Mesenchymal stem cell (in vitro differentiated cells and primary cell): ENCODE measurements at regions not wholly inside any gene's neighbourhood (a gene's known extent, or its start where the extent isn't known, plus 50 kb on each side); places are given as distances from the start of the nearest gene placed in this dataset.

ENCODE experiments used
- DNase-seq: peaks from one replicate; pipeline ENCODE4 v3.0.0-alpha.2; 2013
- H2AFZ ChIP-seq: one replicate; pipeline ENCODE4 v1.6.1; 2013; ENCODE audit warnings: low read depth, mild to moderate bottlenecking, control low read depth, inconsistent platforms, low read length, moderate library complexity
- H2AK5ac ChIP-seq: 2 replicates; pipeline ENCODE4 v1.6.1; 2013; ENCODE audit warnings: low read length, moderate library complexity, mild to moderate bottlenecking, inconsistent platforms; ENCODE audit not compliant: severe bottlenecking
- H2BK120ac ChIP-seq: one replicate; pipeline ENCODE4 v1.6.1; 2013; ENCODE audit warnings: low read depth, mild to moderate bottlenecking, inconsistent platforms, low read length, moderate library complexity
- H2BK12ac ChIP-seq, 2 experiments: one replicate each; pipeline ENCODE4 v1.6.1; 2013; ENCODE audit warnings: inconsistent platforms in 2 of 2, low read length in 2 of 2, mild to moderate bottlenecking in 2 of 2, moderate library complexity in 2 of 2, control low read depth in 1 of 2
- H2BK15ac ChIP-seq: one replicate; pipeline ENCODE4 v1.6.1; 2013; ENCODE audit warnings: mild to moderate bottlenecking, low read depth, inconsistent platforms; ENCODE audit not compliant: poor library complexity, severe bottlenecking
- H2BK5ac ChIP-seq: 2 replicates; pipeline ENCODE4 v1.6.1; 2013; ENCODE audit warnings: low read depth, mild to moderate bottlenecking, low read length, control low read depth, inconsistent platforms; ENCODE audit not compliant: poor library complexity, severe bottlenecking
- H3K14ac ChIP-seq, 2 experiments: one replicate each; pipeline ENCODE4 v1.6.1; 2013; ENCODE audit warnings: inconsistent platforms in 2 of 2, low read length in 2 of 2, control low read depth in 1 of 2, mild to moderate bottlenecking in 1 of 2, moderate library complexity in 1 of 2
- H3K18ac ChIP-seq, 2 experiments: one replicate each; pipeline ENCODE4 v1.6.1; 2013; ENCODE audit warnings: inconsistent platforms in 2 of 2, low read length in 2 of 2, control low read depth in 1 of 2, low read depth in 1 of 2, mild to moderate bottlenecking in 1 of 2
- H3K23ac ChIP-seq, 2 experiments: one replicate each; pipeline ENCODE4 v1.6.1; 2013; ENCODE audit warnings: inconsistent platforms in 2 of 2, low read length in 2 of 2, mild to moderate bottlenecking in 2 of 2, moderate library complexity in 2 of 2, control low read depth in 1 of 2
- H3K27ac ChIP-seq: 2 replicates; pipeline ENCODE4 v1.5.1; 2013; ENCODE audit warnings: mild to moderate bottlenecking, moderate library complexity, low read length, control low read depth, inconsistent platforms; ENCODE audit not compliant: poor library complexity, severe bottlenecking
- H3K27me3 ChIP-seq, 2 experiments: 2 replicates each; pipeline versions ENCODE4 v1.6.1 to v1.7.0; 2013; ENCODE audit warnings: low read length in 2 of 2, mild to moderate bottlenecking in 2 of 2, moderate library complexity in 2 of 2, control low read depth in 1 of 2, inconsistent platforms in 1 of 2; ENCODE audit not compliant: control insufficient read depth in 1 of 2, insufficient read depth in 1 of 2
- H3K36me3 ChIP-seq, 2 experiments: 2 replicates each; pipeline versions ENCODE4 v1.6.1 to v1.7.0; 2013; ENCODE audit warnings: low read length in 2 of 2, control low read depth in 1 of 2, inconsistent platforms in 1 of 2, low read depth in 1 of 2, mild to moderate bottlenecking in 1 of 2; ENCODE audit not compliant: insufficient read depth in 2 of 2, control insufficient read depth in 1 of 2
- H3K4ac ChIP-seq, 2 experiments: one replicate each; pipeline ENCODE4 v1.6.1; 2013; ENCODE audit warnings: inconsistent platforms in 2 of 2, low read length in 2 of 2, mild to moderate bottlenecking in 2 of 2, moderate library complexity in 2 of 2, control low read depth in 1 of 2, low read depth in 1 of 2
- H3K4me1 ChIP-seq: 2 replicates; pipeline ENCODE4 v1.6.1; 2013; ENCODE audit warnings: low read depth, low read length, control low read depth; ENCODE audit not compliant: control insufficient read depth, insufficient read depth
- H3K4me2 ChIP-seq: 2 replicates; pipeline ENCODE4 v1.6.1; 2013; ENCODE audit warnings: low read length, mild to moderate bottlenecking, inconsistent platforms; ENCODE audit not compliant: poor library complexity, severe bottlenecking
- H3K4me3 ChIP-seq, 2 experiments: 2 replicates each; pipeline versions ENCODE4 v1.5.1 to v1.7.0; 2013; ENCODE audit warnings: low read length in 2 of 2, mild to moderate bottlenecking in 2 of 2, control low read depth in 1 of 2, low read depth in 1 of 2; ENCODE audit not compliant: insufficient read depth in 1 of 2
- H3K79me1 ChIP-seq: replicated peaks from 2 replicates; pipeline ENCODE4 v1.6.1; 2013; ENCODE audit warnings: mild to moderate bottlenecking, control low read depth, low read length, inconsistent platforms; ENCODE audit not compliant: poor library complexity, severe bottlenecking
- H3K9ac ChIP-seq: 2 replicates; pipeline ENCODE4 v1.7.0; 2013; ENCODE audit warnings: mild to moderate bottlenecking, low read length, moderate library complexity
- H3K9me3 ChIP-seq: 2 replicates; pipeline ENCODE4 v1.7.0; 2013; ENCODE audit warnings: mild to moderate bottlenecking, low read length; ENCODE audit not compliant: control insufficient read depth
- H4K8ac ChIP-seq: one replicate; pipeline ENCODE4 v1.6.1; 2013; ENCODE audit warnings: inconsistent platforms, mild to moderate bottlenecking, low read length, moderate library complexity
- H4K91ac ChIP-seq: one replicate; pipeline ENCODE4 v1.6.1; 2013; ENCODE audit warnings: mild to moderate bottlenecking, low read length, inconsistent platforms
- WGBS: methylation state at CpG from one replicate; pipeline ENCODE4 v1.1.7; 2013; ENCODE audit warnings: mixed read lengths; 5-methylcytosine and 5-hydroxymethylcytosine counted together

GRCh38 chr10:8790390-8790789, 735.9 kb downstream of the GATA3 start:
- no peak overlapping the region for H3K9ac ChIP-seq
- WGBS = no CpG with 5 or more reads among the region's 1 CpG
- no peak overlapping the region for H4K8ac ChIP-seq
- no peak overlapping the region for H2BK120ac ChIP-seq
- no peak overlapping the region for H3K23ac ChIP-seq
- no peak overlapping the region for H3K14ac ChIP-seq
- no peak overlapping the region for H2AFZ ChIP-seq
- H3K4ac ChIP-seq = no peak overlapping the region
- H3K4me1 ChIP-seq = no peaks in the 10 kb centered on the region
- DNase-seq = no peak
- no peaks in the 10 kb centered on the region for H3K79me1 ChIP-seq
- no peak overlapping the region for H3K4me3 ChIP-seq
- H2BK12ac ChIP-seq = no peak overlapping the region
- H2AK5ac ChIP-seq = no peak overlapping the region
- no peak overlapping the region for H3K18ac ChIP-seq
- H3K36me3 ChIP-seq = no peaks in the 10 kb centered on the region
- no peak overlapping the region for H3K4me2 ChIP-seq
- H3K27me3 ChIP-seq = no peaks in the 10 kb centered on the region
- no peak overlapping the region for H3K27ac ChIP-seq
- no peak overlapping the region for H4K91ac ChIP-seq
- no peak overlapping the region for H2BK5ac ChIP-seq
- H2BK15ac ChIP-seq = no peak overlapping the region
- peaks cover 26% of the 10 kb centered on the region for H3K9me3 ChIP-seq

- DNase-seq = no peak
- Histone ChIP-seq H3K79me1 (no peaks in the 10 kb centered on the region), H3K14ac (no peak overlapping the region), H4K8ac (no peak overlapping the region), H3K9ac (no peak overlapping the region), H3K4me1 (no peaks in the 10 kb centered on the region), H2BK5ac (no peak overlapping the region), H2BK120ac (no peak overlapping the region), H3K23ac (no peak overlapping the region), H2AK5ac (no peak overlapping the region), H4K91ac (no peak overlapping the region), H3K4me3 (no peak overlapping the region), H2BK12ac (no peak overlapping the region), H3K27ac (no peak overlapping the region), H3K36me3 (no peaks in the 10 kb centered on the region), H3K18ac (no peak overlapping the region), H3K27me3 (no peaks in the 10 kb centered on the region), H2BK15ac (no peak overlapping the region), H3K9me3 (peaks cover 10% of the 10 kb centered on the region), H3K4ac (no peak overlapping the region), H3K4me2 (no peak overlapping the region), H2AFZ (no peak overlapping the region)
- 70% methylated on average over 1 of the region's 2 CpGs for WGBS
Measured at GRCh38 chr10:8794860-8795259, 740.4 kb downstream of the GATA3 start.

- H2BK120ac ChIP-seq = no peak overlapping the region
- no peak overlapping the region for H2AFZ ChIP-seq
- no peak overlapping the region for H3K27ac ChIP-seq
- no peak overlapping the region for H2BK5ac ChIP-seq
- H3K9ac ChIP-seq = no peak overlapping the region
- H3K14ac ChIP-seq = no peak overlapping the region
- H2BK15ac ChIP-seq = no peak overlapping the region
- peaks cover 20% of the 10 kb centered on the region for H3K9me3 ChIP-seq
- H3K79me1 ChIP-seq = no peaks in the 10 kb centered on the region
- peak; percentile 7 for DNase-seq
- no peak overlapping the region for H2BK12ac ChIP-seq
- no peak overlapping the region for H3K4me3 ChIP-seq
- no peaks in the 10 kb centered on the region for H3K36me3 ChIP-seq
- no peak overlapping the region for H4K8ac ChIP-seq
- no peak overlapping the region for H3K18ac ChIP-seq
- no peaks in the 10 kb centered on the region for H3K27me3 ChIP-seq
- 59% methylated on average over 4 of the region's 4 CpGs for WGBS
- H2AK5ac ChIP-seq = no peak overlapping the region
- no peak overlapping the region for H3K23ac ChIP-seq
- H3K4me2 ChIP-seq = no peak overlapping the region
- no peak overlapping the region for H3K4ac ChIP-seq
- no peak overlapping the region for H4K91ac ChIP-seq
- no peaks in the 10 kb centered on the region for H3K4me1 ChIP-seq
Measured at GRCh38 chr10:8800426-8800825, 745.9 kb downstream of the GATA3 start.

- H4K8ac ChIP-seq = no peak overlapping the region
- no peak overlapping the region for H2BK5ac ChIP-seq
- no peak overlapping the region for H2AK5ac ChIP-seq
- H3K4me3 ChIP-seq = no peak overlapping the region
- no peak overlapping the region for H3K4ac ChIP-seq
- H3K9me3 ChIP-seq = peaks cover 19% of the 10 kb centered on the region
- WGBS = 56% methylated on average over 3 of the region's 3 CpGs
- H4K91ac ChIP-seq = no peak overlapping the region
- H2BK15ac ChIP-seq = no peak overlapping the region
- H2AFZ ChIP-seq = no peak overlapping the region
- no peaks in the 10 kb centered on the region for H3K27me3 ChIP-seq
- H2BK12ac ChIP-seq = no peak overlapping the region
- no peaks in the 10 kb centered on the region for H3K79me1 ChIP-seq
- DNase-seq = no peak
- H3K23ac ChIP-seq = no peak overlapping the region
- H3K18ac ChIP-seq = no peak overlapping the region
- H3K36me3 ChIP-seq = no peaks in the 10 kb centered on the region
- H2BK120ac ChIP-seq = no peak overlapping the region
- no peak overlapping the region for H3K14ac ChIP-seq
- H3K27ac ChIP-seq = no peak overlapping the region
- H3K9ac ChIP-seq = no peak overlapping the region
- H3K4me1 ChIP-seq = no peaks in the 10 kb centered on the region
- no peak overlapping the region for H3K4me2 ChIP-seq
Measured at GRCh38 chr10:8803992-8804391, 749.5 kb downstream of the GATA3 start.
